GM18517 (cell line): ENCODE measurements at regions not wholly inside any gene's neighbourhood (a gene's known extent, or its start where the extent isn't known, plus 50 kb on each side); places are given as distances from the start of the nearest gene placed in this dataset.

ENCODE experiments used
- ATAC-seq: cut with Tn5 transposase; IDR thresholded peaks from one replicate; pipeline ENCODE4 v1.9.1; 2021; ENCODE audit warnings: mild to moderate bottlenecking, moderate library complexity; ENCODE audit not compliant: unreplicated experiment

DNA sequence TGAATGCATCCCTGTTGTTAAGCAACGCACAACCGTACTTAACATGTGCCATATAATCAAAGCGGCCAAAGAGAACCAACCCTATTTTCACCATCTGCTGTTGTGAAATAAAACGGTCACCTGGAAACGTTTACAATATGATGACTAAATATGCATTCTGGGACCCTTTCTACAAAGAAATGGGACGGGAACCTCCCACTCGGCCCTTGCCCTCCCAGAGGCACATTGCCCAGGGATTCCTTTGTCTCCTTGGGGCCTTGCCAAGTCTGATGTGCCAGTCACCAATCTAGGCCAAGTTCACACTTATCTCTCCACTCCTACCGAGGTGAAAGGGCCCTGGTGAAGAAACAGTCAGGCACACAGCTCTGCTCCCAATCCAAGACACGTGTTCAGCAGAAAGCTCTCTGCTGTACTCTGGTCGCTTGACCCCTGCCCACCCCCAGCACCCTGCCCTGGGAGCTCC lies 427.4 kb upstream of the JARID2 start:
- ATAC-seq: no peak

DNA sequence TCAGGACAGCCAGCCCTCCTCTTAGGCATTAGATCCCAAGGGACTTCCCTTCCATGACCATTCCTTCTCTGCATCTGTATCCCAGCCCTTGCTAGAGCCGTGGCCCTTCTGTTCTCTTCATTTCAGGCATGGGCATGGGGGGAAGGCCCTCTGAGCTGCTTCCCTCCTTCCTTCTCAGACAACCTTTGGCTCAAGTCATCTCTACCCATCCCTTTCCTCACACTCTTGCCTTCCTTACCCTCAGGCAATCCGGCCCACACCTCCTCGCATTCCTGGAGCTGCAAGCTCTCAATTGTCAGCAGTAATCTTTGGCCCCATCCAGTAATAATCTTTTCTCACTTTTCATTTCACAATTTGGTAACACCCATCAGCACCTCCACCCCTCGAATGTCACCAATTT lies 426.9 kb upstream of the JARID2 start:
- no peak for ATAC-seq

DNA sequence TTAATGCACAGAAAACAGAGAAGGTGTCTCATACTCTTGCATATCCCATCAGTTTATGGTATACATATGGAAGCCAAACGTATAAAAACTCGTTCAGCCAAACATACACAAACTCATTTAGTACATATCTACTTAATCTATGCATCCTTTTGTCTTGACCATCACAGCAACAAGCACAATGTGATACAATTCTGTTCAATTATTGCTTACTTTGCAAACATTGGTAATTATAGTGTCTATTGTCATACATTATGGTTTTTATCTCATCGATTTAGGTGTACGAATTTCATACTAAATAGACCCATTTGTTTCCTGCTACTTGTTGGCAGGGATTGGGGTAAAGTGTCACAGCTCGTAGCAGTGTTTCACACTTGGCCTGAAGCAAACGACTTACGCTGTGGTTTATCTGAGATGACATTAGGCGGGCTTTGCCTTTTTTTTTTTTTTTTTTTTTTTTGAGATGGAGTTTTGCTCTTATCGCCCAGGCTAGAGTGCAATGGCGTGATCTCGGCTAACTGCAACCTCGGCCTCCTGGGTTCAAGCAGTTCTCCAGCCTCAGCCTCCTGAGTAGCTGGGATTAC lies 425.9 kb upstream of the JARID2 start:
- no peak for ATAC-seq

DNA sequence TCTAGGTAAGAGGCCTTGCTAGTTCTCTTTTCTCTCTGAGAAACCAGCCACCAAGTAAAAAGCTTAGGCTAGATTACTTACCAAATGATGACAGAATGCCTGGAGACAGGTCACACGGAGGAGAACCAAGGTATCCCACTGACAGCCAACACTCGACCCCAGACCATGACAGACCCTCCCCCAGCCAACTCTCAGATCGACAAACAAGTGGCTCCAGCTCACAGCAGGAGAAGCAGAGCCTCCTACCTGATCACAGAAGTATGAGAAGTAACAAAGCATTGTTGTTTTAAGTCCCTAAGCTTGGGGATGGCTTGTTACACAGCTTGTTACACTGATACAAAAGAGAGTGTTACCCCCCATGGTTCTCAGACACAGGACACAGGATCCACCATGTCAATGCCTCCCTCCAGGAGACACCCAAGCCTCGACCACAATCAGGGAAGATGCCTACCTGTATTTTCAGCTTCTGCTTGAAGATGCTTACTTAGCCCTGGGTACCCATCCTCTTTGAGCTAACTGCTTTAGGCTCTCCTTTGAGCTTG lies 423.8 kb upstream of the JARID2 start:
- ATAC-seq: no peak

DNA sequence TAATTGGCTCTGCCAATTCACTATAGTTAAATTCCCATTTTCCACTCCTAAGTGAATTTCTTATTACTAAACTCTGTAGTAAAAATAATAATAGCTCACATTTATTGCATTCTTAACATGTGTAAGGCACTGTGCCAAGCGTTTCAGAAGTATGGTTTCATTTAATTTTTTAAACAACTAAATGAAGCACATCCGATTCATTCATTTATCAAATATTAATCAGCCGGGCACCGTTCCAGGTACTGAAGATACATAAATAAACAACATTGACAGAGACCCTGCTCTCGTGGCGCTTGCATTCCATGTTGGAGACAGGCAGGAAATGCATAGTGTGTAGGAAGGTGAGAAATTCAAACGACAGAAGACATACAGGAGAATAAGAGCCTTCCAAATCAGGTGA lies 423.2 kb upstream of the JARID2 start:
- ATAC-seq: no peak

DNA sequence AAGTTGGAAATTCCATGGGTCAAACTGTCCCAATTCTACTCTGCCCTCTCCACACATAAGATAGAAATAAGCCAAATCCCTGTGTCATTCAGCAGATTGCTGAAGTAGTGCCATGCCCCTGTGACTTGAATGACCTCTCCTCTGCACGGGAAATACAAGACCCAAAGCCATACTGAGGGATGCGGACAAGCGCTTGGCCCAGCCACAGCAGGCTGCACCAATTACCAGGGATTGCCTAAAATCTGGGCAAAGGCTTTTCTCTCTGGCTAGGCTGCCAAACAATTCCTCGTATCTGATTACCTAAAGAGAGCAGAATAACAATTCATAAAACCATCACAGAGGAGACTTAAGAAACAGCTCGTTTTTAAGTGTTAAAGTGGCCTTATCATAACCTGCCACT lies 421.8 kb upstream of the JARID2 start:
- ATAC-seq: no peak

DNA sequence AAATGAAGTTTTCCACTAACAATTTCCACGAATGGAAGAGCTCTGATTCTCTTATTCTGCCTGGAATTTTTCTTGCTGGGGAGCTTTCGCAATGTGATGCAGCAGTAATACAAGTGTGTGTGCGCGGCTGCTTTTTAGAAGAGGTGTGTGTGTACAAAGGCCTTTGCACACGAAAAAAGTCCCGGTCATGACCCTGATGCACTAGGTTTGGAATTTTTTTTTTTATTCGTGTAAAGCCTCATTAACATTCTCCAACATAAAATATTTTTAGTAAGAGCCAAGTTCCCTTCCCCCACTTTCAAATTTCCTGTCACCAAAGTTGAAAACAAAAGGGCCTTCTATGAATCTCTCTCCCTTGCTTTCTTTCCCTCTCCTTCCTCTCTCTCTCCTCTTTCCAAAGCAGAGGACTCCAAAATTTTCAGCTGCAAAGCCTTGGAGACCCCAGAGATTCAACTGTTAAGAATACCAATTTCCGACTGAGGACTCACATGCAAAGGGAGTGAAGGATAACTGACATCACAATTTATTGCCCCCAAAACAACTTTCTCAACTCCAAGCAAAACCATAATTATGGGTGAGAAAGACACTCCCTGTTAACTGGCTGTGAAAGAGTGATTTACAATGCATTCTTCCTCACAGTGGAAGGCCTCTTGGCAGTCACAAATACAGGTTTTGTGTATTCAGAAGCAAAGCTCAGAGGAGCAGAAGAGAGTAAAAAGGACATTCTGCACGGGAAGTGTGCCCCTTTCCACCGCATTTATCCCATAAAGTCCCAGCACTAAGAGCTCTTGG lies 421.2 kb upstream of the JARID2 start:
- ATAC-seq: no peak

DNA sequence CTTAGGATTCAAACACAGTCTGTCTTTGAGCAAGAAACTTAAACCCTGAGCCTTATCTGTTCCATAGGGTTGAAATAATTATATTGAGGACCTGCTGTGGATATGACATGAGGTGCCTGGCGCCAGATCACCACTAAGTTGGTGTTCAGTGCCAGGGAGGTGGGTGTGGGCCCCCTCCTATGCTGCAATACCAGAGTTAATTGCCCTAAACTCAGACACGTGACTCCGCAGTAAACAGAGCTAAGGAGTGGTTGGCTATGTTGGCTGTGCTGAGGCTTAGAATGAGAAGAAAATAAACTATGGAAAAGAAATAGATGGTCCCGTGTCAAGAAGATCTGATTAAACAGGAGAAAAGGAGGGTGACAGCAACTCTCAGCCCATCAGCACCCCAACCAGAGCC lies 419.4 kb upstream of the JARID2 start:
- ATAC-seq: no peak

DNA sequence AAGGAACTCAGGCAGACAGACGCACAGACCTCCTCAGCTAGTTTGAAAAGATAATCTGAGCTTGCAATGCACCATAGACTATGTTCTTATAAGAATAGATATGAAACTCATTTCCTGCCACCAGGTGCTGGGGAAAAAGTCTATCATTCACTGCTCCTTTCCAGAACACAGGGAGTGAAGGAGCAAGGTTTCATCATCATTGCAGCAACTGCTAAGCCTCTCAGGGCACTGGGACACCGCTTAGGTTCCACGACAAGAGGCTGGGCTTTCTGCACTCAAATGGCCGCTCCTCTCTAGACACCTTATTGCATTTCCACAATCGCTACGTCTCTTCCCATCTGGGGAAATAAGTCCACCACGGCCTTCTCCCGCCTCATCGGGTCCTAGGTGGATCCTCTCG lies 418.5 kb upstream of the JARID2 start:
- no peak for ATAC-seq

DNA sequence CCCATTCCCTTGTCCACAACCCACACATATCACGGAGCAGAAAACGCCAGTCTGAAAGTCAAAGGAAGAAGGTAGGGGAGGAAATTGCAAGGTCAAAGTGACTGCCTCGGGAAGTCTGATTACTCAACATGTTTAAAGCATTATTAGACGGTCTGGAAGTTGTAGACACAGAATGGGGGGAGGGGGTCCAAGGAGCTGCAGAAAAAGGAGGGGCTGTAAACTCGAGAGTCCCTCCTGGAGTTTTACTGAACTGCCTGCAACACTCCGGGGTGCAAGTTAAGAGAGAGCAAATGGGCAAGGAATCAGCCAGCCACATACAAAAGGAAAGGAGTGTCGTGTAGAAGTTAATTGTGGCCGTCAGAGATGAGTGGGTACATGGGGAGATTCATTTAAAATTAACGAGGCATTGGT lies 417.7 kb upstream of the JARID2 start:
- no peak for ATAC-seq

DNA sequence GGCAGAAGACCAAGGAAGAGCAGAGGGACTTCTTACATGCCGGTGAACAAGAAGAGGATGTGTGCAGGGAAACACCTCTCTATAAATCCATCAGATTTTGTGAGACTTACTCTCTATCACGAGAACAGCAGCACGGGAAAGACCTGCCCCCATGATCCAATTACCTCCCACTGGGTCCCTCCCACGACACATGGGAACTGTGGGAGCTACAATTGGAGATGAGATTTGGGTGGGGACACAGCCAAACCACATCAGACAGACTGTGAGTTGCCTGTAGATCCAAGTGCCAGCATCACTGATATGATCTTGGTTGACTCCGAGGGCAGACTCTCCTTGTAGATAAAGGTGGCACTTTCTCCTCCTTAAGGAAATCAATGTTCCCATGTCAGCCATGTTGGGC lies 414.8 kb upstream of the JARID2 start:
- no peak for ATAC-seq

DNA sequence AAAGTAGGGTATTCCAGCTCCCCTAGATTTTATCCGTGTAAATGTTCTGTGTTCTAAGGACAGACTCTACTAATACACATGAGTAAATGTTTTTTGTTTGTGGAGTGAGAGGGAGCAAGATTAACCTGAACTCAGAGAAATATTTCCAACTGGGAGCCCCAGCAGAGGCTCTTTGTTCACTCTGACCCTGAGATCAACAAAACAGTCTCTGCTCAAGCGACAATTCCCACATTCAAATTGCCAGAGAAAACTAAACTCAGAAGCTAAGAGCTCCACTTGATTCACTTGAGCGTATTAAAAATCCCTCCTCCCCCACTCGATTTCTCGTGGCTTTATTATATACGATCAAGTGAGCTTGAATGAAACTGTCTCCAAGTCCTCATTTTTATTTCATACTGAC lies 413.9 kb upstream of the JARID2 start:
- no peak for ATAC-seq

DNA sequence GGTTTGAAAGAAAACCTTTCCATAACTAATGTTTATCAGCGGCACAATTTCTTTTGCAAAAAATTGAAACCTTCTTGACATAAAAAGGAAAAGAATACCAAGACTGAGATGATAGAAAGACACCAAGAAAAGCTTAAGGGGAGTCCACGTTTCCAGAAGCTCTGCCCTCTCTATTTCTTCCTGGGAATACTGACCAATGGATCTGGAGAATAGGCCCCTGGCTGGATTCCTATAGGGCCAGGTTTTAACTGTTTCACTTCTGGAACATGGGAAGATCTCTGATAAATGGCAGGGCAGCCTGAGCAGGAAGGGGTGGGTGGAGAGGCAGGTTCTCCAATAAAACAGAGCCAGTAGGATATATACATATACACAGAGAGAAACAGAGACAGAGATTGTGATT lies 413.4 kb upstream of the JARID2 start:
- ATAC-seq: no peak

DNA sequence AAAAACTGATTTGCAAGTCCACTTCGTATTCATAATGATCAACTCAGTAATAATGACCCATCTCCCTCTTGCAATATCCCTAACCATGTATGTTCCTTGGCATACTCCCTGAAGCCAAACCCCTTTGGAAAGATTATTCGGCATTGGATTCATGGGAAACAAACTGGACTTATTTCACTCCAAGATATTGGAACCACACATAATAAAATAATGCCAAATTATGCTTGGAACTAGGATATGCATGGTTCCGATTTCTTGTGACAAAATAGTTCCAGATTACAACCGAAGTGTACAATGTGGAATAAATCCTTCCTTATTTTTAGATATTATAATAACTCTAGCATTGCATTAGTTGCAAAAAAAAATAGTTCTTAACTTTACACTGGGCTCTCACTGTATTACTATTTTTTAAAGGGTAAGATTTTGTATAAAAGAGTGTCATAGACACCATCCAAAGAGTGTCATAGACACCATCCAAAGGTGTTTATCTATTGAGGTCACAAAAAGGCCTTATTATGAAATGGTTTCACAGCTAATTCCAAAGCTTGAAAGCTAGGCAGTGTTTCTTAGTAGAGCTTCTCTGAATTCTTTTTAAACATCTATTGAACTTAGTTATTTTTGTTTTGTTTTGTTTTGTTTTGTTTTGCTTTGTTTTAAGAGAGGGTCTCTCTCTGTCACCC lies 410.9 kb upstream of the JARID2 start:
- no peak for ATAC-seq

DNA sequence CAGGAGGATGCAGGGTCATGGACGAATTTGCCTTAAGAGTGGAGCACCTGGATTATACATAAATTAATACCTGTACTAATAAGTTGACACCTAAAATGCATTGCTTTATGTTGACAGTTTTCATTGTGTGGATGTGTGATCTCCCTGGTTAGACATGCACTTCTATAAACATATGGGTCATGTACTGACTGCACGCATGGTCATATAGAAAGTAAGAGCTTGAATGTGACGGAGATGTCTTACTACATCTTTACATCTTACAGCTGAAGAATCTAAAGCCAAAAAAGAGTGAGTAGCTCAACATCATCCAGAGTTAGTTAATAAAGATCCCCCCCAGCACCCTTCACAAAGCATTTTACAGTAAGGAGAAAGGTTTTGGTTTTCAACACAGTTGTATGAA lies 408.4 kb upstream of the JARID2 start:
- no peak for ATAC-seq

DNA sequence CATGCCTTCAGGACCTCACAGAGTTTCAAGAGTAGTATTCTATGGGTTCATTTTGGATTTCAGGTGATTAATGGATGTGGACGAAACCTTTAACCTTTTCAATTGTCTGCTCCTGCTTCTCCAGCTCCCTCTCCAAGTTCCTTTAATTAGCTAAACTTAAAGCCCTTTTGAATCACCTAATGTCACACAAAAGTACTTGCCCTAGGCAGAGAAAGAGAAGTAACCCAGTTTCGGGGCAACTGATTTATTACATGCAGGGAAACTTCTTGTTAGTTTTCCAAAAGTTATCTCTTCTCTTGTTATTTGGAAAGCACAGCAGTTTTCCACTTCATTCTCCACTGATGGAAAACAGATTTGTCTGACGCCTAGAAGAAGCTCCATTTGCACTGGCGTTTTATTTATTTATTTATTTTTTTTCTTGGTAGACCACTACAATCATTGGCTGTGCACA lies 407.7 kb upstream of the JARID2 start:
- no peak for ATAC-seq

DNA sequence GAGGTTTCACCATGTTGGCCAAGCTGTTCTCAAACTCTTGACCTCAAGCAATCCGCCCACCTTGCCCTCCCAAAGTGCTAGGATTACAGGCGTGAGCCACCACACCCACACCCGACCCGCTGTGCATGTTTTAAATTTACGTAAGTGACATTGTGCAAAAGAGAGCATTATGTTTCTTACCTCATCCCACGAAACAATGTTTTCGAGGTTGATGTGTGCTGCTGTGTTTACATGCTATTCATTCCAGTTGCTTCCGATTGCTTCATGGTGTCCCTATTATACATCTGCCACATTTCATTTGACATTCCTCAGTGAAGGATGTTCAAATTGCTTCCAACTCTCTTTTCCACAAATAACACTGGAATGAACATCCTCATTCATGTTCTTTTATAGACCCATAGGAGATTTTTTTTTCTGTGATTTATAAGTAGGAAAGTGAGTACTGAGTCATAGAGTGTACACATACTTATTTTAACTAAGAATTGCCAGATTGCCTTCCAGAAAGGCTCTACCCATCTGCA lies 403.9 kb upstream of the JARID2 start:
- no peak for ATAC-seq

DNA sequence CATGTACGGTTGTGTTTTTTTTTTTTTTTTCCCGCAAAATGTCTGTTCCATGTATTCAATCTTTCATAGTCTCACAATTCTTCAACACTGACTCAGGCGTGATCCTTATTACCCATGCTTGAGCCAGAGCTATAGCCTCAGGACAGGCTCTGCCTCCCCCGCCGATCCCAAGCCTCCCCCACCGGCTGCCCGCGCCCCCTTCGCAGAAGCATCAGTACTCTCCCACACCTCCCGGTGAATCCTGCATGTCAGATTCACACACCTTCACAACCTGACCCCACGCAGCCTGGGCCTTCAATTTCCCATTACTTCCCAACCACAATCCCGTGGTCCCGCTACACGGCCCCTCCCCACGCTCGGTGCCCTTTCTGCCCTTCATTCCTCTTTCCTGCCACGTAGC lies 401.5 kb upstream of the JARID2 start:
- no peak for ATAC-seq

DNA sequence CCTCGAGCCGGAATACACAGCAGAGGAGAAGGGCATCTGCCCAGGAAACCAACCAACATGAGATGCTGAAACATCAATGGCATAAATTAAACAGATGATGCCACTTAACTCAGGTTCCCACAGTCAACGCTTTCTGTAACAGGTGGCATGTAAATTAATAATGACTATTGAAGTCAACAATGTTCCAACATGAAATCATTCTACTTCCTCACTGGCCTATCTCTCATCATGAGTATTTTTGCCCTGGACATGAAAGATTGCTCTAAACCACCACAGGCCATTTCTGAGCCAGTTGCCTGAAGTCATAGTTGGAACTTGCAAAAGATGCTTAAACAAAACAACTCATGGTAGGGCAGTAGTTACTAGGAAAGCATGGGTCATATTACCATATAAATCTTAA lies 397.9 kb upstream of the JARID2 start:
- no peak for ATAC-seq

DNA sequence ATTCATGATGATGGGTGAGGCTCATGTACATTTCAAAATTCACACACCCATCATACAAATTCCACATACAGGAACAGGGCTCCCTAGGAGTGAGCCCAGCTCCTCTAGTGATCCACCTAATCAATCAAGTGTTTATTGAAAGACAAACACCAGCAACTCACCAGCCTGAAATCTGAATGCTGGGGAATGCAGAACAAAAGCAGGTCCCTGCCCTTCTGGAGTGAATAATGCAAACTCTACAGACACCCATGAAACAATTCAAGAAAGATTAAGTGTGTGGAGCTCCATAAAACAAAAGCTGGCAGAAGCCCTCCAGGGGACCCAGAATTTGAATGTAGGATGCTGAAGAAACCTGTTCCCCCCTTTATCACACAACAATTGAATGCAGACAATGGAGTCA lies 396.7 kb upstream of the JARID2 start:
- ATAC-seq: no peak

DNA sequence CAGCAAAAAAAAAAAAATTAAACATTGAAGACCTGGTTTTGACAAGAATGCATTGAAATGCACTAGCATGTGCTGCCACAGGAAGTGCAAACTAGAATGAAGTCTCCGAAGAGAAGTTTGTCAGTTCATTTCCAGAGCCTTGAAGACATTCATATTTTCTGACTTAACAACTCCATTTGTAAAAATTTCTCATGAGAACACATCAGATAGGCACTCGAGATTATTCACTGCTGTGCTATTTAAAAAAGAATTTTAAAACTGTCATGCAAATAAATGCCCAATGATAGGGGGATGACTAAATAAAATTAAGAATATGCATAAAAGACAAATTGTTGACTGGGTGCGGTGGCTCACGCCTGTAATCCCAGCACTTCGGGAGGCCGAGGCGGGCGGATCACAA lies 394.6 kb upstream of the JARID2 start:
- ATAC-seq: no peak

DNA sequence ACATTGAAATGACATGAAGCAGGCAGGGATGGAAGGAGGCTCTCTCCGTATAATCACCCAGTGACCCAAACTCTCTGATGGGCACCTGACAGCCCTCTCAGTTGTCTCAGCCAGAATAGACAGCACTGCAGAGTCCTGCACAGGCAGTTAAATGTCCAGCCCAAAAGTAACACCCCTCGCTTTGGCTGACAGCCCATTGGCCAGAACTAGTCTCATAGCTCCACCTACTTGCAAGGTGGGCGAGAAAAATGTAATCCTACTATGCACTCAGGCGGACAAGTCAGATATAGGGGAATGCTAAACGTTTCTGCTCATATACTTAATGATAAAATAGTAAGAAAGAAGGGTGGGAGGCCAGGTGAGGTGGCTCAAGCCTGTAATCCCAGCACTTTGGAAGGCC lies 393.5 kb upstream of the JARID2 start:
- no peak for ATAC-seq
